Activated CD4-positive, alpha-beta T cell treated with anti-CD3 and anti-CD28 coated beads, Interleukin-10, Interleukin-2, amounts not matched to agents 100 ng/mL and 50 ng/mL, durations not matched to agents 16 hours and 8 hours (primary cell): ENCODE measurements at regions not wholly inside any gene's neighbourhood (a gene's known extent, or its start where the extent isn't known, plus 50 kb on each side); places are given as distances from the start of the nearest gene placed in this dataset.

ENCODE experiments used
- DNase-seq: peaks from one replicate; pipeline ENCODE4 v3.0.0-alpha.2; 2020

DNA sequence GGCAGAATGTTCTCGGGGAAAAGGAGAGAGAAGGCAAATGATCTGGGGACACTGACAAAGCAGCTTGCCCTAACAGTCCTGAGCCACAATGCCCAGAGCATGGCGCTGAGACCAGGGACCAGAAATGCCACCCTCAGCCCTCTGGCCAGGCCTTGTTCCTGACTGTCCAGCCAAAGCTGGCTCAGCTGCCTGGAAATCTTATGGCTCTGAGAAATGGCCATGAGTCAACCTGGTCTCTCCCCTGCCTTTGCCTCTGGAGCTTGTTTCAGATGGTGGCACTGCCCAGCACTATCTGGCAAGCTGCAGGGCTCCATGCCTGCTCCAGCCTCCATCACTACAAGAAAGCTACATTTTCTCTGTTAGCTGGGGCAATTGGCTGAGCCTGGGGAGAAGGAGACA lies 90.5 kb upstream of the PLXNA4 start:
- no peak for DNase-seq

GRCh38 chr7:132666071-132666773 lies 90.0 kb upstream of the PLXNA4 start:
- peak; percentile 47 for DNase-seq

GRCh38 chr7:132656846-132657776 lies 80.8 kb upstream of the PLXNA4 start:
- peak; percentile 32 for DNase-seq

GRCh38 chr7:132656341-132656740 lies 80.1 kb upstream of the PLXNA4 start:
- DNase-seq: no peak

DNA sequence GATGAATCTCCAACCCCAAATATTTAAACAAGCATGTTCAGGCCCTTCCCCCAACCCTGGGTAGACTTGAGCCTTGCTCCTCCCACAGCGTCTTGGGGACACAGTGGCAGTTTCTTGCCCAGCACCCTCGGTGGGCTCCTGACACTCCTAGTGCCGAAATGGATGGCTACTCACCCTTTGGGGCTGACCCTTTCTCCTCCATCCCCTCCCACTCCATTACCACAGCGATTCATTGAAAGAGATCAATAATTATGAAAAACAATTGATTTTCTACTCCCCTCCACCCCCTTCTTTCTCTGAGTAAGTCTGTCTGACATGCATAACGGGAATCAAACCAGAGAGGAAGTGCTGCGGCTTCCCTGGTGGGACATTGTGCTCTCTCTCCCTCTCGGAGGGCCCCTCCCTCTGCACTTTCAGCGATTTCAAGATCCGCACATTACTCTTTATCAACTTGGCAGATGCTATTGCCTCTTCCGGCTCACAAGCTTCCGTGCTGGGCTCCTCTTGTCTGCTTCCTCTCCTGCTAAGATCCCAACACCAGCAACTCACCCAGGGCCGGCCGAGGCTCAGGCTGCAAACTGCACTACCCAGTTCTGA lies 79.0 kb upstream of the PLXNA4 start:
- peak; percentile 71 for DNase-seq

GRCh38 chr7:132654150-132654549 lies 77.9 kb upstream of the PLXNA4 start:
- DNase-seq: peak; percentile 30

DNA sequence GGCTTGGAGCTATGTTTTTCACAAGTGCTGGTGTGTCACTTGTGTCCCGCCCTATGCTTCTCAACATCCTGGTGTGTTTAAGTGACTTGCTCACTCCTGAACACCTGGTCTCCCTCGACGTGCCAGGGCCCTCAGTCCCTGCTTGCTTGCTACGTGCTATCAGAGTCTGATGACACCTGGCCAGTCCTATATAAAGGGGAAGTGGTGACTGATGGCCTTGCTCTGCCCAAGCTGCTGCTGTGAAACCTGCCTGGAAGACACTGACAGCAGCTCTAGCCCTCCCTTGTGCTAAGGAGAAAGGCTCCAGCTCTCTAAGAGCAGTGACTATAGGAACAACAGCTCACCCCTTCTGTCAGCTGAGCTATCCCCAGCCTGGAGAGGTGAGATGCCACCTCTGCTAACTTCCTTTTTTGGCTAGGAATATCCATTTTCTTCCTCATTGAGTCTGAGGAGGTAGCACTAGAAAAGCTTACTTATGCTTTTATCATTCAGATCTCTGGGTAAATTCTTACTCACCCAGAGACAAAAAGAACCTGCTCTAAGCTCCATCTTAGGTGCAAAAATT lies 77.2 kb upstream of the PLXNA4 start:
- DNase-seq: no peak

- DNase-seq: no peak
These were observed 76.2 kb upstream of the PLXNA4 start for GRCh38 chr7:132652507-132652906.

GRCh38 chr7:132650498-132650897 lies 74.2 kb upstream of the PLXNA4 start:
- DNase-seq: no peak

DNA sequence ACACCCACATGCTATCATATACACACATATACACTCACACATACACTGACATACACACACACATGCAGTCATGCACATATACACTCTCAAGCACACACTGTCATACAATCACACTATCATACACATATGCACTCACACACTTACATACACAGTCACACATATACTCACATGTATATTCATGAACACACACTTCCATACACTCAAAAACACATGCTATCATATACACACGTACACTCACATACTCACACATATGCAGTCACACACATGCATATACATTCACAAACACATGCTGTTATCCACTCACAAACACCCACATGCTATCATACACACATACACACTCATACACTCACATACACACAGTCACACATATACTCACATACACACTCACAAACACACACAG lies 71.0 kb upstream of the PLXNA4 start:
- no peak for DNase-seq

DNA sequence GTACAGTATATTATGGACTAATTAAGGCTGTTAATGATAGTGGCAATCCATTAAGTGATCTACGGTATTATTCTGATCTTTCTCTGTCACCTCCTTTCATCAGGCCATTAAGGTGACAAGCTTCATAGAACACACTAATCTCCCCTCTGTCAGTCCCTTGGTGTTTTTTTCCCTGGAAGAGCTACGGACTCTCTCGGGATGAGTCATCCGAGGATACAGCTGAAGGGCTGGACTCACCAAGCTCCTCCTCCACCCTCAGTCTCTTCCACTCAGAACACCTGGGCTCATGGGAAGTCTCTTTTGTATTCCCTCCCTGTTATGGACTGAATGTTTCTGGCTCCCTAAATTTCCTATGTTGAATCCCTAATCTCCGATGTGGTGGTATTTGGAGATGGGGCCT lies 69.8 kb upstream of the PLXNA4 start:
- DNase-seq: no peak

DNA sequence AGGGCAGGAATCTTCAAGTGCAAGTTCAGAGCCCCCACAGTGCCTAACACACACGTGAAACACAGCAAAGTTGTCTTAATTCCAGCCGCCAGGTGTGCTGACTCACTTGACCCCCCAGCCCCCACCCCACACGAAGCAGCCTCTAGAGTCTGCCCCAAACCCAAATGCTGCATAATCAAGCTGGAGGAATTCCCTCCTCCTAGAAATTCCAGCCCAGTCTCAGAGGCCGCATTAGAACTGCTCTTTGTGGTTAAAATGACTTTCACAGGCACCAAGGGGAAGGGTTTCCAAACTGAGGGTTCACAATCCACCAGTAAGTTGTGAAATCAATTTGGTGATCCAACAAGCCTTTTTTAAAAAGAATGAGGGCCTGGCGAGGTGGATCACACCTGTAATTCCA lies 67.0 kb upstream of the PLXNA4 start:
- no peak for DNase-seq

DNA sequence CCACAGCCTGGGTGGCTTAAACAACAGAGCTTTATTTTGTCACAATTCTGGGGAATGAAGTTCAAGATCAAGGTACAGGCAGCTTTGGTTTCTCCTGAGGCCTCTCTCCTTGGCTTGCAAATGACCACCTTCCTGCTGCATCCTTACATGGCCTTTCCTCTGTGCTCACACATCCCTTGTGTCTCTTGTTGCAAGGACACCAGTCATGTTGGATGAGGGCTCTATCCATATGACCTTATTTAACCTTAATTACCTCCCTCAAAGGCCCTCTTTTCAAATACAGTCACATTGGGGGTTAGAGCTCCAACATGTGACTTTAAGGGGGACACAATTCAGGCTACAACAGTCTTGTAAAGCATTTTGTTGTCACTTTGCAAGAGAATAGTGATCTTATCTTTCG lies 65.0 kb upstream of the PLXNA4 start:
- no peak for DNase-seq

DNA sequence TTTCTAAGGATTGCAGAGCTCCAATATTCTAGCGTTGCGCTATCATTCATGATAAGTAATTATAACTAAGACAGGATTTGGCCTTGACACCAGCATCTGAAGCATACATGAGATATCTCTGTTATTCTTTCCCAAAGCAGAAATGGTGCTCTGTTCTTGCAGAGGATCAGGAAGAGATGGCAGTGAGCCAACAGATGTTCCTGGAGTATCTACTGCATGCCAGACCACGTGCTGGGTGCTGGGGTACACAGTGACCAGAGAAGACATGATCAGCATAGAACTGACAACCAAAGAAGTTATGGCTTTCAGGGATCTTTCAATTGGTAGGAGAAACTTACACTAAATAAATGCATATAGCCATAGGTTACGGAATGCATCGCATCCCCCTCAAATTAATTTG lies 63.7 kb upstream of the PLXNA4 start:
- DNase-seq: no peak

DNA sequence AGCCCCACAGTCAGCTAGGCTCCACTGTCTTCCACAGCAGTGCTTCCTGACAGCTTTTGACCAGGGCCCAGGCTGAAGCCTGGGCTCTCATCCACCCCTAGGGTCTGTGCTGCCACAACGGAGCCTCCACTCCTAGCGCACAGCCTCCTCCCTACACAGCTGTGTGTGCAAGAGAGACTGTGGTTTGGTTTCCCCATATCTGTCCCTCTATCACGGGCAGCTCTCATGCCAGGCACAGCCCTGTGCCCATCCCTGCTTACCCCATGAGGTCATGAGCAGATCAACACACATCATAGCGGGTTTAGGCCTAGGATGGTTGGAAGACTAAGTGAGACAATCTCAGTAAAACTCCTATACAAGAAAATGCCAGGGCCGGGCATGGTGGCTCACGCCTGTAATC lies 61.7 kb upstream of the PLXNA4 start:
- DNase-seq: no peak

GRCh38 chr7:132636581-132636980 lies 60.3 kb upstream of the PLXNA4 start:
- DNase-seq: no peak

DNA sequence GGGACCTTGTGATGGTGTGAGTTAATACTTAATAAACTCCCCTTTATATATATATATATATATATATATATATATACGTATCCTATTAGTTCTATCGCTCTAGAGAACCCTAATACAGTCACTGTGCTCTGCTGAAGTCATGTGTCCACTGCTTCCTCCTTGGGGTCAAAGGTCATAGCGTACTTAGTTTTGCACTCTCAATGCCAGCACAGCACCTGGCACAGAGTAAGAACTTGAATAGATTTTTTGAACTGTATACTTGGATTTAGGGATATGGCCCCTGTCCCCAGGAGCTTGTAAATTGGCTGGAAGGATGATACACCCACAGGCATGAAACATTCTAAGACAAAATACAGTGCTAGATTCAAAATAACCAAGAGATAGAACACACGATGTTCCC lies 58.9 kb upstream of the PLXNA4 start:
- DNase-seq: no peak

DNA sequence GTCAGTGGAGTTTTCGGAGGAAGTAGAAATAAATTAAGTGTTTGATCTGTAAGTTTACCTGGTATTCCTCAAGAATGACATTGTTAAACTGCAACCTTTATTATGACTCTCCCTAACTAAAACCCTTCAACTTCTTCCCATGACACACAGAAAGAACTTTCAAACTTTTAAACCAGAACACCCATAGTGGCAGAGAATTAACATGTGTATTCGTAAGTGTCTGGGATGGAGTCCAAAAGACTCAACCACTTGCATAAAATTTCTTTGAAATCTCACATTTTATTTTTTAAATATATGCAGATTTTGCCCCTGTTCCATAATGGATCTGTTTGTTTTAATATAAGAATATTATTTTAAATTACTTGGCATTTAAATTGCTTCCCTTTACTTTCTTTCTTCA lies 54.6 kb upstream of the PLXNA4 start:
- DNase-seq: no peak
